HFF-Myc (cell line): ENCODE measurements at regions not wholly inside any gene's neighbourhood (a gene's known extent, or its start where the extent isn't known, plus 50 kb on each side); places are given as distances from the start of the nearest gene placed in this dataset.
A peak's percentile ranks its signal among the peaks of the same experiment; 100 is the strongest.

Experiments
- DNase-seq: peaks from one replicate; pipeline ENCODE4 v3.0.0-alpha.2; 2011; ENCODE audit warnings: low read depth; ENCODE audit errors: extremely low read depth
- H3K4me3 ChIP-seq: replicated peaks from 2 replicates; pipeline ENCODE4 v1.5.1; 2011; ENCODE audit warnings: low read depth, mild to moderate bottlenecking, control low read depth, low read length
- CTCF ChIP-seq: IDR thresholded peaks from 2 replicates; pipeline ENCODE4 v1.5.1; 2012; ENCODE audit warnings: mild to moderate bottlenecking, low read depth, low read length, control low read depth; ENCODE audit errors: missing control alignments

DNA sequence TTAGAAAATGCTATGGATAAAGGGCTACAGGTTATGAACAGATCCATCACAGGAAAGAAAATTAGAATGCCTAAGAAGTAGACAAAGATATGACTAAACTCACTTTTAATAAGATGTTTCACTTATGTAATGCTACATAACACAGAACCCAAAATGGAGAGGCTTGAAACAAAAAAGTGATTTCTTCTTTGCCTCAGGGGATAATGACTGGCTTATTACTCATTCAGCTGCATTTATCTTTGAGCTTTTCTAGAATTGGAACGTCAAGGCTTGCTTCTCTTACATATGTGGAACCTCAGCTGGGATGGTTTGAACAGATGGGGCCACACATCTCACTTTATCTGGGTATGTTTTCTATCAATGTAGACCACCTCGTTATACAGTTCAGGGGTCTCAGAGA is 120.6 kb upstream of the EPHA3 start:
- TF ChIP-seq CTCF, result no peak
- DNase-seq, result peak; percentile 3
- H3K4me3 ChIP-seq, result no peak overlapping the region

DNA sequence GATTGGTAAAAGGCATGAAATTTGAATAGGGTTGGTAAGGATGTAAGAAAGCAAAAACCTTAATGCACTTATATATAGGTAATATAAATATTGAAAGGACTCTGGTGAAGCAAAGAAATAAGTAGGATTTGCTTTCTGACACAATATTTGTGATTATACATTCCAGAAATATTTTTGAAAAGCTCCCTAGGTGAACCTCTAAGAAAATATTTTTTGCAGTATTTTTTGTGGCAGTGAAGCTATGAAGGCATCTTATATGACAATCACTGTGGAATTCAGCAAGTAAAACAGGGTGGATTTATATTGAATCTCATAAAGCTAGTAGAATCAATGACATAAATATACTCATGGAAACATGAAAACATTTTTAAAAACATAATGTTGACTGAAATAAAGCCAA is 119.6 kb upstream of the EPHA3 start:
- no peak for TF ChIP-seq CTCF
- no peak for DNase-seq
- no peak overlapping the region for H3K4me3 ChIP-seq

GRCh38 chr3:88988906-88989305 is 118.5 kb upstream of the EPHA3 start:
- TF ChIP-seq CTCF, result no peak
- DNase-seq, result no peak
- H3K4me3 ChIP-seq, result no peak overlapping the region

DNA sequence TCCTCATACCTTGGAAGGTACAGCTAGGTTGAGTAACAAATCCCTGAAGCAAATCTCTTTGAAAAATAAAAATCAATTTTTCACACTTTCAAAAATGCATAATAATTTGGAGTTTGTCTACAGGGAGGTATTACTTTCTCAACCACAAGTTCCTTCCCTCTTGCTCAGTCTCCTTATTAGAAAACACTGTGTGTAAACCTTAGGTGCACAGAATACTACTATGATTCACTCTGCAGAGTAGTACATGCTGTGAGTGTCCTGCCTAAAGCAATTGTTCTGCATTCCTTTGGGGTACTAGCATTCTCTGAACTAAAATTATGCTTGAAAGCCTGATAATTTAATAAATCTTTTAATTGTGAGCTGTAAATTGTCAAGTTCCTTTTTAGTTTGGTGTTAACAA is 115.9 kb upstream of the EPHA3 start:
- H3K4me3 ChIP-seq, result no peak overlapping the region
- DNase-seq, result no peak
- no peak for TF ChIP-seq CTCF

DNA sequence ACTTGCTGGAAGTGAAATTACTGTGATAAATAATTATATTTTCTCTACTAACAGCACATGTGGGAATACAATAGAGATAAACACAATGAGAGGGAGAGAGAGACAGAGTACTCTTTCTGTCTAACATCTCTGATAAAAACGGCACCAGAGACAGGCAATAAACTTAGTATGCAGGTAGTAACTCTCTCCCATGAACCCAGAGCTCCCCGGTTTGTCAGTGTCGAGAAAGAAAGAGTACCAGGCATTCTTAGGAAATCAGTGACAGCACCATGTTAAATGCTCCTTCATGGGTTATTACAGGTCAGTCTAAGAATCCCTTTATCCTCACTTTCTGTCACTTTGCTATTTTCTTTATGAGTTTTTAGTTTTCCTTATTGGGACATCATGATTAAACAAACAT is 110.7 kb upstream of the EPHA3 start:
- DNase-seq, result no peak
- no peak for TF ChIP-seq CTCF
- no peak overlapping the region for H3K4me3 ChIP-seq

DNA sequence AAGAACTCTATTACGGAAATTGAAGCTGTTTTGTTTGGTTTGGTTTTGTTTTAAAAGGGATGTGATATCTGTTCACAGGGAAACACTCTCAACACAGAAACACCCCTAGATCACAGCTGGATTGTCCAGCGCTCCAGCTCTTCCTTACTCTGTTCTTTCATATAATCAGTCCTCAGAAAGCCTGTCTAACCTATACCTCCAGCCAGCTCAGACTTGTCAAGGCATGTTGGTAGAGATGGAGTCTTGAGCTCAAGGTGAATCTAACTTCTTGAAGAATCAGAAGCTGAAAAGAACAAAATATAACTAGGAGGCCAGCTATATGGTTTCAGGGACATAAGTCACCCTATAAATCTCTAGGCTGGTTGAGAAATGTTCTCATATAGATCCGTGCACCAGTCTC is 110.2 kb upstream of the EPHA3 start:
- H3K4me3 ChIP-seq, result no peak overlapping the region
- no peak for TF ChIP-seq CTCF
- no peak for DNase-seq

GRCh38 chr3:89000886-89001285 is 106.5 kb upstream of the EPHA3 start:
- DNase-seq, result no peak
- H3K4me3 ChIP-seq, result no peak overlapping the region
- no peak for TF ChIP-seq CTCF
